H1 (cell line): ENCODE measurements at regions not wholly inside any gene's neighbourhood (a gene's known extent, or its start where the extent isn't known, plus 50 kb on each side); places are given as distances from the start of the nearest gene placed in this dataset.

Experiments
- CTCF ChIA-PET: fragments of 300-600 bp; sonication (Branson Sonifier 250); formaldehyde crosslinking; loops from one replicate; lab custom pipeline; 2021; ENCODE audit not compliant: partially characterized antibody; lab: Charles Lee
- POLR2A ChIA-PET: fragments of 300-600 bp; sonication (Branson Sonifier 250); formaldehyde crosslinking; loops from one replicate; lab custom pipeline; 2021; ENCODE audit warnings: inconsistent platforms; ENCODE audit not compliant: partially characterized antibody; lab: Charles Lee
- DNase-seq, 2 experiments: peaks; one replicate each; pipeline versions ENCODE4 v3.0.0 to v3.0.0-alpha.2; 2010 to 2022; ENCODE audit warnings: low spot score in 2 of 2, low read depth in 1 of 2, mixed read lengths in 1 of 2
- FAIRE-seq: peaks from 2 replicates; lab custom pipeline; 2011; peaks lifted over from hg19 to GRCh38; lab: Jason Lieb, UNC
- H2AFZ ChIP-seq: 2 replicates; pipeline ENCODE4 v1.8.1; 2012; ENCODE audit warnings: low read length, inconsistent platforms
- H2AK5ac ChIP-seq: 2 replicates; pipeline ENCODE4 v1.6.1; 2013; ENCODE audit warnings: low read depth, low read length
- H2BK120ac ChIP-seq: replicated peaks from 2 replicates; pipeline ENCODE3; 2013; ENCODE audit warnings: low read depth, low read length, inconsistent platforms
- H2BK12ac ChIP-seq: 2 replicates; pipeline ENCODE4 v1.6.1; 2013; ENCODE audit warnings: low read depth, low read length
- H2BK15ac ChIP-seq: 2 replicates; pipeline ENCODE4 v1.6.1; 2013; ENCODE audit warnings: low read length
- H2BK20ac ChIP-seq: 2 replicates; pipeline ENCODE4 v1.6.1; 2013; ENCODE audit warnings: low read length
- H2BK5ac ChIP-seq: 2 replicates; pipeline ENCODE4 v1.6.1; 2013; ENCODE audit warnings: low read depth, low read length
- H3K14ac ChIP-seq: 2 replicates; pipeline ENCODE4 v1.6.1; 2013; ENCODE audit warnings: inconsistent platforms; ENCODE audit not compliant: insufficient read length
- H3K18ac ChIP-seq: 2 replicates; pipeline ENCODE4 v1.6.1; 2013; ENCODE audit warnings: low read length; ENCODE audit errors: extremely low read depth
- H3K23ac ChIP-seq: 2 replicates; pipeline ENCODE4 v1.6.1; 2013; ENCODE audit warnings: inconsistent platforms; ENCODE audit not compliant: insufficient read length
- H3K23me2 ChIP-seq: 2 replicates; pipeline ENCODE4 v1.6.1; 2013; ENCODE audit warnings: low read depth, low read length
- H3K27ac ChIP-seq: 2 replicates; pipeline ENCODE4 v1.6.1; 2011; ENCODE audit warnings: low read depth, low read length, inconsistent platforms
- H3K27me3 ChIP-seq, 4 experiments: replicated peaks in 1 of 4; 1 replicate in 1 of 4; 2 replicates in 3 of 4; pipeline versions ENCODE4 v1.6.1 to v1.8.1; 2011 to 2013; ENCODE audit warnings: low read length in 3 of 4, mild to moderate bottlenecking in 3 of 4, inconsistent platforms in 2 of 4, mixed read lengths in 2 of 4, moderate library complexity in 1 of 4; ENCODE audit not compliant: control insufficient read depth in 3 of 4, insufficient read depth in 3 of 4; ENCODE audit errors: extremely low read depth in 1 of 4
- H3K36me3 ChIP-seq, 4 experiments: 2 replicates each; pipeline versions ENCODE4 v1.6.1 to v1.8.1; 2011 to 2013; ENCODE audit warnings: mild to moderate bottlenecking in 4 of 4, low read length in 3 of 4, moderate library complexity in 2 of 4, control low read depth in 1 of 4, inconsistent platforms in 1 of 4; ENCODE audit not compliant: insufficient read depth in 4 of 4, control insufficient read depth in 2 of 4
- H3K4ac ChIP-seq: replicated peaks from 2 replicates; pipeline ENCODE3; 2013; ENCODE audit warnings: low read length, low read depth, mixed read lengths, inconsistent platforms; ENCODE audit not compliant: insufficient read length
- H3K4me1 ChIP-seq, 4 experiments: replicated peaks in 1 of 4; 1 replicate in 1 of 4; 2 replicates in 3 of 4; pipeline versions ENCODE4 v1.6.1 to v1.8.1; 2011 to 2013; ENCODE audit warnings: low read length in 3 of 4, inconsistent platforms in 2 of 4, mixed read lengths in 1 of 4; ENCODE audit not compliant: insufficient read depth in 4 of 4, control insufficient read depth in 3 of 4
- H3K4me2 ChIP-seq, 2 experiments: 2 replicates each; pipeline versions ENCODE4 v1.6.1 to v1.8.1; 2011 to 2013; ENCODE audit warnings: low read depth in 2 of 2, low read length in 2 of 2, control low read depth in 1 of 2, inconsistent platforms in 1 of 2, mild to moderate bottlenecking in 1 of 2; ENCODE audit not compliant: insufficient read depth in 1 of 2
- H3K4me3 ChIP-seq, 4 experiments: fragments of 200-600, 300-600 bp in 1 of 4; sonication (generic), shearing (Covaris generic), sonication (Bioruptor Twin) in 1 of 4; 2 replicates each; pipeline versions ENCODE4 v1.5.1 to v1.8.1; 2011 to 2016; ENCODE audit warnings: low read length in 4 of 4, low read depth in 3 of 4, control low read depth in 2 of 4, inconsistent platforms in 2 of 4, mild to moderate bottlenecking in 2 of 4, mixed read lengths in 1 of 4, moderate library complexity in 1 of 4; ENCODE audit not compliant: insufficient read depth in 2 of 4; ENCODE audit errors: extremely low read depth in 1 of 4
- H3K56ac ChIP-seq: replicated peaks from 2 replicates; pipeline ENCODE3; 2013; ENCODE audit warnings: low read depth, mild to moderate bottlenecking, mixed read lengths, low read length, inconsistent platforms; ENCODE audit not compliant: insufficient read length
- H3K79me1 ChIP-seq: 2 replicates; pipeline ENCODE4 v1.6.1; 2013; ENCODE audit warnings: low read depth, low read length, control low read depth
- H3K79me2 ChIP-seq, 2 experiments: 2 replicates each; pipeline versions ENCODE4 v1.6.1 to v1.8.1; 2012 to 2013; ENCODE audit warnings: low read length in 2 of 2, mild to moderate bottlenecking in 2 of 2, inconsistent platforms in 1 of 2; ENCODE audit not compliant: insufficient read depth in 2 of 2, control insufficient read depth in 1 of 2
- H3K9ac ChIP-seq, 4 experiments: replicated peaks in 1 of 4; 1 replicate in 1 of 4; 2 replicates in 3 of 4; pipeline versions ENCODE4 v1.6.1 to v1.8.1; 2011 to 2013; ENCODE audit warnings: low read depth in 3 of 4, low read length in 3 of 4, control low read depth in 2 of 4, mild to moderate bottlenecking in 2 of 4, moderate library complexity in 2 of 4, inconsistent platforms in 1 of 4; ENCODE audit errors: extremely low read depth in 1 of 4
- H3K9me3 ChIP-seq, 2 experiments: 2 replicates each; pipeline versions ENCODE4 v1.6.1 to v1.8.1; 2012 to 2013; ENCODE audit warnings: mild to moderate bottlenecking in 2 of 2, moderate library complexity in 2 of 2, control low read depth in 1 of 2, inconsistent platforms in 1 of 2, low read depth in 1 of 2, low read length in 1 of 2, mixed read lengths in 1 of 2; ENCODE audit not compliant: insufficient read depth in 2 of 2
- H4K20me1 ChIP-seq, 2 experiments: replicated peaks in 1 of 2; 2 replicates each; pipeline versions ENCODE3 to v1.8.1; 2011 to 2013; ENCODE audit warnings: inconsistent platforms in 2 of 2, low read length in 2 of 2, mild to moderate bottlenecking in 1 of 2; ENCODE audit not compliant: insufficient read depth in 2 of 2, control insufficient read depth in 1 of 2
- H4K5ac ChIP-seq: 2 replicates; pipeline ENCODE4 v1.6.1; 2013; ENCODE audit warnings: low read length, low read depth, mixed read lengths, inconsistent platforms; ENCODE audit not compliant: insufficient read length
- H4K8ac ChIP-seq: 2 replicates; pipeline ENCODE4 v1.8.0; 2013; ENCODE audit warnings: mild to moderate bottlenecking, moderate library complexity, low read length, inconsistent platforms; ENCODE audit not compliant: insufficient read depth; ENCODE audit errors: extremely low read depth
- H4K91ac ChIP-seq: replicated peaks from 2 replicates; pipeline ENCODE3; 2013; ENCODE audit warnings: low read length, mixed read lengths, inconsistent platforms; ENCODE audit not compliant: insufficient read length
- WGBS, 2 experiments: shearing (Covaris generic) in 1 of 2; methylation state at CpG; one replicate each; pipeline versions ENCODE4 v1.1.6 to v1.1.7; 2013 to 2015; ENCODE audit warnings: low lambda C conversion rate in 2 of 2, mixed read lengths in 2 of 2, inconsistent platforms in 1 of 2, low coverage in 1 of 2, missing lambda C conversion rate in 1 of 2; ENCODE audit not compliant: insufficient replicate concordance in 2 of 2, insufficient coverage in 1 of 2, insufficient read length in 1 of 2; ENCODE audit errors: extremely low coverage in 1 of 2, missing lambda C conversion rate in 1 of 2; 5-methylcytosine and 5-hydroxymethylcytosine counted together

DNA sequence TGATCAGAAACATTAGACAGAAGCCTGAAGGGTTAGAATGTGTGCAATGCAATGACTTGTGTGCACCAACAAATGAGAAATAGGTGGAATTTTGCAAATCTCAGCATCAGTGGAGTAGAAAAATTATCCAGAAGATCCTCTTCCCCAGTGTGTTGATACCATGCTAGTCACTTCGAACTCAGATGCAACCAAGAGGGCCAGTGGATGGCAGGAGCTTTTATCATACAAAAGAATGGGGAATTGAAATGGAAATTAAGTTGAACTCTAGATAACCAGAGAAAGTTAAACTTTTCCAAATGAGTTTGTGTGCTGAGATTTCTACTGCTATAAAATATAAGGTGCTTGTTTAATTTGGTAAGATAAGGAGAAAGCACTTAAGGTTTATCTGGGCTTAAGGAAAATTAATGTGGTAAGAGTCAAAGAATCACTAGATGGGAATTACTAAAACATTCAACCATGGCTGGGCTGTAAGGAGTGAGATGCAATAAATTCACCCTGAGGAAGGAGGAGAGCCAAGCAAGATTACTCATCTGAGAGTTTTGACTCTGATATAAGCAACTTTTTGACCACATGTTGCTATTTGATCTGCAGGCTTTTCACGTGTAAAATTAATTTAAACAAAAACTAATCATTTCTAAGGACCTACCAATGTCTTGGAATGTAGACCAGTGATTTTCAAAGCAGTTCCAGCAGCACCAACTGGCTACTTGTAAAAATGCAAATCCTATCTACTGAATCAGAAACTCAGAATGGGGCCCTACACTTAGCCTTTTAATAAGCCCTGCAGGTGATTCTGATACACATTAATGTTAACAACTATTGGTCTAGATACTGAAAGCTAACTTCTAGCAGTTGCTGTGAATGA lies 113.2 kb downstream of the CDC14C start:
- H2BK5ac ChIP-seq: peak overlapping the region; percentile 80; the same call in 1 of the 2 replicates
- no peak overlapping the region for H3K23ac ChIP-seq
- H2AK5ac ChIP-seq: no peak overlapping the region
- peak overlapping the region; percentile 35; the same call in 1 of the 2 replicates for H3K27ac ChIP-seq
- peak overlapping the region; percentile 7; the same call in 1 of the 2 replicates for H2BK12ac ChIP-seq
- FAIRE-seq (peak; percentile 88), DNase-seq (no peak)
- peak overlapping the region; percentile 93; the same call in 1 of the 2 replicates for H2BK20ac ChIP-seq
- H3K4me1 ChIP-seq: peaks cover 2 to 18% (median 10%) of the 10 kb centered on the region in 4 experiments; a peak in 4 of 7 replicates
- H3K23me2 ChIP-seq: no peaks in the 10 kb centered on the region
- no peaks in the 10 kb centered on the region for H3K27me3 ChIP-seq
- H4K5ac ChIP-seq: no peak overlapping the region
- H2BK120ac ChIP-seq: peak overlapping the region; percentile 97
- H3K79me2 ChIP-seq: no peaks in the 10 kb centered on the region
- no peak overlapping the region for H4K8ac ChIP-seq
- peak overlapping the region; percentile 50 for H4K91ac ChIP-seq
- H4K20me1 ChIP-seq: no peaks in the 10 kb centered on the region
- WGBS, 2 experiments: 3% methylated on average over 2 of the region's 2 CpGs; no CpG with 5 or more reads in 1 of the 2 experiments
- H3K14ac ChIP-seq: no peak overlapping the region
- H3K4me3 ChIP-seq: peak overlapping the region in 1 of 4 experiments; percentile 36; a peak in 1 of 8 replicates
- no peaks in the 10 kb centered on the region for H3K36me3 ChIP-seq
- H2BK15ac ChIP-seq: no peak overlapping the region
- ChIA-PET POLR2A (interaction anchor here (0.6 to 1.3 kb wide), 4 partner anchors 10 to 1373 kb away, joined by 3 read pairs; no protein-coding TSS in a partner anchor), CTCF (interaction anchor here (1.2 to 2.5 kb wide), 6 partner anchors 7 to 207 kb away, joined by 3 to 11 read pairs (median 6); no protein-coding TSS in a partner anchor)
- no peak overlapping the region for H3K56ac ChIP-seq
- H3K18ac ChIP-seq: no peak overlapping the region; the same call in 1 of the 2 replicates
- H3K4me2 ChIP-seq: peak overlapping the region; percentile 26 to 52
- no peak overlapping the region for H3K9ac ChIP-seq
- no peak overlapping the region for H2AFZ ChIP-seq
- no peaks in the 10 kb centered on the region for H3K9me3 ChIP-seq
- no peaks in the 10 kb centered on the region for H3K79me1 ChIP-seq
- peak overlapping the region; percentile 97 for H3K4ac ChIP-seq
